ENCODE measurements at regions not wholly inside any gene's neighbourhood (a gene's known extent, or its start where the extent isn't known, plus 50 kb on each side); places are given as distances from the start of the nearest gene placed in this dataset.

- no peak for DNase-seq (ENCODE audit: low read depth, low spot score)
These were observed 393.0 kb upstream of the PLXNA2 start for GRCh38 chr1:208637181-208637580.

GRCh38 chr1:208639382-208639781 lies 395.2 kb upstream of the PLXNA2 start:
- DNase-seq (ENCODE audit: low read depth, low spot score): no peak

GRCh38 chr1:208640295-208640694 lies 396.1 kb upstream of the PLXNA2 start:
- DNase-seq (ENCODE audit: low read depth, low spot score): no peak

- no peak for DNase-seq (ENCODE audit: low read depth, low spot score)
These were observed 397.5 kb upstream of the PLXNA2 start for GRCh38 chr1:208641579-208642280.

GRCh38 chr1:208643005-208643597 lies 398.9 kb upstream of the PLXNA2 start:
- DNase-seq (ENCODE audit: low read depth, low spot score): no peak

GRCh38 chr1:208644401-208645160 lies 400.4 kb upstream of the PLXNA2 start:
- DNase-seq (ENCODE audit: low read depth, low spot score): no peak

GRCh38 chr1:208646431-208646830 lies 402.2 kb upstream of the PLXNA2 start:
- DNase-seq (ENCODE audit: low read depth, low spot score): no peak

GRCh38 chr1:208648146-208648545 lies 404.0 kb upstream of the PLXNA2 start:
- no peak for DNase-seq (ENCODE audit: low read depth, low spot score)

- DNase-seq (ENCODE audit: low read depth, low spot score): peak; percentile 17
These were observed 408.3 kb upstream of the PLXNA2 start for GRCh38 chr1:208652296-208653160.

GRCh38 chr1:208653426-208653825 lies 409.2 kb upstream of the PLXNA2 start:
- no peak for DNase-seq (ENCODE audit: low read depth, low spot score)

GRCh38 chr1:208654241-208654640 lies 410.1 kb upstream of the PLXNA2 start:
- no peak for DNase-seq (ENCODE audit: low read depth, low spot score)

GRCh38 chr1:208665936-208666335 lies 421.8 kb upstream of the PLXNA2 start:
- no peak for DNase-seq (ENCODE audit: low read depth, low spot score)

GRCh38 chr1:208668991-208669390 lies 424.8 kb upstream of the PLXNA2 start:
- DNase-seq (ENCODE audit: low read depth, low spot score): no peak

- DNase-seq (ENCODE audit: low read depth, low spot score): no peak
These were observed 426.6 kb upstream of the PLXNA2 start for GRCh38 chr1:208670778-208671177.

GRCh38 chr1:208681878-208682663 lies 437.9 kb upstream of the PLXNA2 start:
- DNase-seq (ENCODE audit: low read depth, low spot score): no peak

GRCh38 chr1:208682664-208683013 lies 438.5 kb upstream of the PLXNA2 start:
- no peak for DNase-seq (ENCODE audit: low read depth, low spot score)

GRCh38 chr1:208683141-208683540 lies 439.0 kb upstream of the PLXNA2 start:
- DNase-seq (ENCODE audit: low read depth, low spot score): no peak

- no peak for DNase-seq (ENCODE audit: low read depth, low spot score)
These were observed 440.0 kb upstream of the PLXNA2 start for GRCh38 chr1:208684192-208684591.

- DNase-seq (ENCODE audit: low read depth, low spot score): no peak
These were observed 442.4 kb upstream of the PLXNA2 start for GRCh38 chr1:208686592-208686991.

GRCh38 chr1:208688656-208689315 lies 444.6 kb upstream of the PLXNA2 start:
- no peak for DNase-seq (ENCODE audit: low read depth, low spot score)

- DNase-seq (ENCODE audit: low read depth, low spot score): no peak
These were observed 446.8 kb upstream of the PLXNA2 start for GRCh38 chr1:208691012-208691411.

Data from smooth muscle cell of the brain vasculature (primary cell).